ENCODE measurements at regions not wholly inside any gene's neighbourhood (a gene's known extent, or its start where the extent isn't known, plus 50 kb on each side); places are given as distances from the start of the nearest gene placed in this dataset.

DNA sequence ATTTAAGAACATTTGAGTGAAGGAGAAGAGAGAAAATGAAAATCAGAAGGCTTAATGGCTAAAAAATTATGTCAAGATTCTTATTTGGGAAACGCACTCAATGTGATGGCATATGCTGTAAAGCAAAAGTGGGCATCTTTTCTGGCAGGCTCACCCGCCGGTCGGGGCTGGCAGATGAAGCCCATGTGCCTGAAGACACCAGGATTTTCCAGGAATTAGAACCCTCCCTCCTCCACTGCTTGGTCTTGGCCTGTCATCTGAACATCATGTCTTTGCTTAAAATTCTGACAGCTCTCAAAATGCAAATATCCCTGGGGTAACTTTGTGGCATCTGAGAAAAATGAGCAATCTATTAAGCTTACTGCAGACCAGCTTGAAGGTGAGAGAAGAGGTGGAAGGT, 337.9 kb downstream of the IRX1 start:
- no peak for DNase-seq (ENCODE audit: low read depth, low spot score)
- BruUV-seq (replicated peaks) = no TSS peak
- Histone ChIP-seq H3K4me1 (ENCODE audit: control insufficient read depth, extremely low read depth, insufficient read depth, low read length) (no peaks in the 10 kb centered on the region), H3K79me2 (ENCODE audit: control insufficient read depth, insufficient read depth, low read length) (no peaks in the 10 kb centered on the region), H3K9me3 (replicated peaks; ENCODE audit: control insufficient read depth, insufficient read depth, low read length) (peaks cover 2% of the 10 kb centered on the region), H3K4me2 (ENCODE audit: insufficient read depth, low read length) (no peak overlapping the region), H2AFZ (ENCODE audit: low read depth, low read length) (no peak overlapping the region), H3K4me3 (replicated peaks in 1 of 3; ENCODE audit: insufficient read depth in 1 of 3, low read depth in 1 of 3, low read length in 3 of 3) (no peak overlapping the region), H3K27me3 (ENCODE audit: control insufficient read depth in 2 of 2, insufficient read depth in 2 of 2, low read length in 2 of 2) (no peaks in the 10 kb centered on the region), H3K36me3 (ENCODE audit: control insufficient read depth in 2 of 2, extremely low read depth in 1 of 2, insufficient read depth in 2 of 2, low read length in 2 of 2) (no peaks in the 10 kb centered on the region), H3K9ac (replicated peaks; ENCODE audit: extremely low read depth, insufficient read depth, low read length) (no peak overlapping the region), H3K9me1 (replicated peaks; ENCODE audit: control insufficient read depth, extremely low read depth, insufficient read depth, low read length) (no peaks in the 10 kb centered on the region), H3K27ac (ENCODE audit: insufficient read depth, low read depth, low read length) (no peak overlapping the region), H4K20me1 (replicated peaks; ENCODE audit: control insufficient read depth, extremely low read depth, insufficient read depth, low read length) (no peaks in the 10 kb centered on the region)
- intact Hi-C loops (cut with micrococcal nuclease) (no loop called here), dilution Hi-C loops (cut with MboI; ENCODE audit: extremely low pct_ligation_motif_present, low sequenced_read_pairs) (no loop called here)
- no peak for FAIRE-seq
- POLR2A ChIA-PET = no interaction called here
- CTCF ChIA-PET = no interaction called here
- TF ChIP-seq EZH2 (IDR thresholded peaks at IDR 0.05; ENCODE audit: borderline replicate concordance, low read depth, low read length, severe bottlenecking) (no peak), JUN (IDR thresholded peaks at IDR 0.05; ENCODE audit: borderline replicate concordance, insufficient read depth, insufficient read length, low read depth) (no peak), MYC (IDR thresholded peaks at IDR 0.05; ENCODE audit: low read depth, low read length) (no peak), POLR2AphosphoS5 (IDR thresholded peaks at IDR 0.05; ENCODE audit: insufficient read depth, low read depth, low read length) (no peak), GATA2 (IDR thresholded peaks at IDR 0.05; ENCODE audit: insufficient read depth, insufficient read length, low read depth, low read length) (no peak), POLR2A (IDR thresholded peaks at IDR 0.05; ENCODE audit: low read depth, low read length) (no peak), FOS (IDR thresholded peaks at IDR 0.05; ENCODE audit: borderline replicate concordance, insufficient read depth, low read length) (no peak)
- TF ChIP-seq, protein P1, sequence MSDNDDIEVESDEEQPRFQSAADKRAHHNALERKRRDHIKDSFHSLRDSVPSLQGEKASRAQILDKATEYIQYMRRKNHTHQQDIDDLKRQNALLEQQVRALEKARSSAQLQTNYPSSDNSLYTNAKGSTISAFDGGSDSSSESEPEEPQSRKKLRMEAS (IDR thresholded peaks at IDR 0.05; ENCODE audit: insufficient read depth, insufficient read length) = no peak
- TF ChIP-seq, protein P2, sequence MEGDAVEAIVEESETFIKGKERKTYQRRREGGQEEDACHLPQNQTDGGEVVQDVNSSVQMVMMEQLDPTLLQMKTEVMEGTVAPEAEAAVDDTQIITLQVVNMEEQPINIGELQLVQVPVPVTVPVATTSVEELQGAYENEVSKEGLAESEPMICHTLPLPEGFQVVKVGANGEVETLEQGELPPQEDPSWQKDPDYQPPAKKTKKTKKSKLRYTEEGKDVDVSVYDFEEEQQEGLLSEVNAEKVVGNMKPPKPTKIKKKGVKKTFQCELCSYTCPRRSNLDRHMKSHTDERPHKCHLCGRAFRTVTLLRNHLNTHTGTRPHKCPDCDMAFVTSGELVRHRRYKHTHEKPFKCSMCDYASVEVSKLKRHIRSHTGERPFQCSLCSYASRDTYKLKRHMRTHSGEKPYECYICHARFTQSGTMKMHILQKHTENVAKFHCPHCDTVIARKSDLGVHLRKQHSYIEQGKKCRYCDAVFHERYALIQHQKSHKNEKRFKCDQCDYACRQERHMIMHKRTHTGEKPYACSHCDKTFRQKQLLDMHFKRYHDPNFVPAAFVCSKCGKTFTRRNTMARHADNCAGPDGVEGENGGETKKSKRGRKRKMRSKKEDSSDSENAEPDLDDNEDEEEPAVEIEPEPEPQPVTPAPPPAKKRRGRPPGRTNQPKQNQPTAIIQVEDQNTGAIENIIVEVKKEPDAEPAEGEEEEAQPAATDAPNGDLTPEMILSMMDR (IDR thresholded peaks at IDR 0.05; ENCODE audit: extremely low read depth in 1 of 2, insufficient read depth in 1 of 2, low read depth in 1 of 2, low read length in 2 of 2) = no peak
